Skeletal muscle cell (primary cell): ENCODE measurements at regions not wholly inside any gene's neighbourhood (a gene's known extent, or its start where the extent isn't known, plus 50 kb on each side); places are given as distances from the start of the nearest gene placed in this dataset.
"Not testable (repeated sequence)": the region's sequence is repeated elsewhere in the genome, so short reads cannot be mapped to it uniquely, and the experiment has no call there.

ENCODE experiments used
- DNase-seq: peaks from one replicate; pipeline ENCODE4 v3.0.0-alpha.2; 2010; ENCODE audit warnings: low read depth
- H3K4me3 ChIP-seq: 2 replicates; pipeline ENCODE4 v1.5.1; 2011; ENCODE audit warnings: low read depth, mild to moderate bottlenecking, control low read depth, low read length, moderate library complexity

- no peak for DNase-seq
- no peak overlapping the region for H3K4me3 ChIP-seq
These were observed 71.2 kb upstream of the EPCAM start for GRCh38 chr2:47297767-47298425.

DNA sequence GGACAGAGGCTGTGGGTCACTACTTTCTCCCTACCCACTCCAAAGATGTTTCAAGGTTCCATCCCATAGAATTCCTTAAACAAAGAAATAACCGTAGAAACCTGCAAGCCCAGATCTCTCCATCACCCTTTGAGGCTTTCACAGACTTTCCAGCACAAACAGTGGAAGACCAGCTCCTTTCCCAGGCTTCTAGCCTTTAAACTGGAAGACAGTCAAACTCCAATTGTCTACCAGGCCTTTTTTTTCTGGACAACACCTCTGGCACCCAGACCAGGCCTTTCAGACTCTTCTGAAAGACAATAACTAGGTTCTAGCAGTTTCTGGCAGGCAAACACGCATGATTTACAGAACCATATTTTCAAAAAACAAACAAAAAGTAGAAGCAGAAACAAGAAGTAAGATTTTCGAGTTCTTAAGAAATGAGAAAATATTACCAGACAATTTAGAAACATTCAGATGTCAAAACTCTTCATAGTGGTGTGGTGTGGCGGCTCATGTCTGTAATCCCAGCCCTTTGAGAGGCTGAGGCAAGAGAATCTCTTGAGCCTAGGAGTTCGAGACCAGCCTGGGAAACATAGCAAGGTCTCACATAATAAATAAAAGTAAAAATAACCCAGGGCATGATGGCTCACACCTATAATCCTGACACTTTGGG is 73.0 kb upstream of the EPCAM start:
- no peak for DNase-seq
- H3K4me3 ChIP-seq: no peak overlapping the region

GRCh38 chr2:47295131-47295980 is 73.8 kb upstream of the EPCAM start:
- H3K4me3 ChIP-seq: no peak overlapping the region
- DNase-seq: no peak

DNA sequence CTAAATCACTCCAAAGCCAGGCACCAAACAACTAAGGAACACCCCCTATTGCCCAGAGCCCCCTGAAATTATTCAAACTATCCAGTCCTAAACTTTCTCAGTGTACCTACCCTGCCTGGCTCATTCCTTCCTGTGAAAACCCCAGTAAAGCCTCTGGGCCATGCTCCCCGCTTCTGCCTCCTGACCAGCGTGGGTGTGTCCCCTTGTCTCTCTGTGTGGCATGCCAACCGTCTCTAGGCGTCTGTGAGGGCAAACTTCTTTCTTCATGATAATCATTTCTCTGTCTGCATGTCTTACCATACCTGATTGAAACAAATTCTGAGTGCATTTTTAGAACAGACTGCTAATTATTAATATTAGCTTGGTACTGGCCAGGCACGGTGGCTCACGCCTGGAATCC is 75.1 kb upstream of the EPCAM start:
- H3K4me3 ChIP-seq: no peak overlapping the region
- no peak for DNase-seq

DNA sequence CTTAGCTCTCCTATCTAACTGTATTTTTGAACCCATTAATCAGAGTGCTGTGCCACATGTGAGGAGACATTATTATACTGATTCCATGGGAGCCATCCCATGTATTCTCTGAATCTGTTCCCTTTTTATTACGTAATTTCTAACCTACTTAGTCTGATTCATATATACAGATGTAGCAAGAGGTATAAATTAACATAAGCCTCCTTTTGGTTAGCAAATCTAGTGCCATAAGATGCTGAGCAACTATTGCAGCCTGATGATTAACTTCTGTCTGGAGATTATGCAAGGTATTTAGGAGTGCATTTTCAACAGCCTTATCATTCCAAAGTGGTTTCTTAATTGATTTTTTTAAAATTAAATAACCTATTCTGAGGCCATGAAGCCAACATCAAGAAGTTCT is 80.2 kb upstream of the EPCAM start:
- peak; percentile 81 for DNase-seq
- H3K4me3 ChIP-seq: no peak overlapping the region

DNA sequence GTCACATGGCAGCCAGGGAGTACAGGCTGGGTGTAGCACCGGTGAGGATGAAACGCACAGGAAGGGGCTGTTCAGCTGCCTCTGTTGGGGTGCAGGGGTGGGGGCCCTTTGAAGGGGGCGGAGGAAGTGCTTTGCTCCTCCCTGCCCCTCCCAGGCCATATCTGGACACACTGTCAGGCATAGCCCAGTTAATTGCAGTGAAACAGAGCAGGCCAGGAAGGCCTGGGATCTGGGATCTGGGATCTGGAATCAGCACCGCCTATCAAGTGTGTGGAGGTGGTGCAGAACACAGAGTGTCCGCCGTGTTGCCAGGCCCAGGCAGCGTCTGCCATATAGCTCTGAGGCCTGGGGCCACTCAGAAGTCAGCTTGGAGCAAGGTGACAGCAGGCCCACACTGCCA is 85.5 kb upstream of the EPCAM start:
- DNase-seq: no peak
- H3K4me3 ChIP-seq: no peak overlapping the region

- DNase-seq: no peak
- no peak overlapping the region for H3K4me3 ChIP-seq
These were observed 86.4 kb upstream of the EPCAM start for GRCh38 chr2:47282621-47283272.

GRCh38 chr2:47279525-47279924 is 89.6 kb upstream of the EPCAM start:
- H3K4me3 ChIP-seq, DNase-seq: not testable (repeated sequence)

DNA sequence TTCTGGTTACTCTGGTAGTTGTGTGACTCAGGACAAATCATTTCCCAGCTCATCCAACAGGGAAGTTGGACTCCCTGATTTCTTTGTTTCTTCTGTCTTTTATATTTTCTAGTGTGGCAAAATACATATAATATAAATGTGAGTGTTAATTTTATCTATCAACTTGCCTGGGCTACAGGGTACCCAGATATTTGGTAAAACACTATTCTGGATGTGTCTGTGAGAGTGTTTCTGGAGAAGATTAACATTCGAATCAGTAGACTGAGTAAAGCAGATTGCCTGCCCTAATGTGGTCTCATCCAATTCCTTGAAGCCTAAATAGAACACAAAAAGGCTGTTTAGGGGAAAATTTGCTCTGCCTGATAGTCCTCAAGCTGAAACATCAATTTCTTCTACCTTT is 91.1 kb upstream of the EPCAM start:
- DNase-seq: no peak
- H3K4me3 ChIP-seq: no peak overlapping the region

DNA sequence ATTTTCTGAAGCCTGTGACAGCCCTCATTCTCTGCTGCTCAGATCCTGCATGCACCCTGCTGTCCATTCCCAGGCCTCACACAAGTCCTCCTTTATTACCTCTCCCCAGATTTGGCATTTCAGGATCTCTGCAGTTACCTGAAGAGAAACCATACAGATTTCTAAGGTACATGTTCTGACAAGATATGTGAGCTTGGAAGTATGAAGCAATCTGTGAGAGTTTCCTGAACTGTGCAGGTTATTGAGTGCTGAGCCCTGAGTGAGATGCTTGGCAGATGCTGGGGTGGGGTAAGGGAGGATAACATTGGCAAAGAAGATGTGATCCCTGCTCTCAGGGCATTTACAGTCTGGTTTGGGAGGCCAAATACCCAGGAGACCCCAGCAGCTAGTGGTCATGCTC is 91.9 kb upstream of the EPCAM start:
- DNase-seq: no peak
- no peak overlapping the region for H3K4me3 ChIP-seq

DNA sequence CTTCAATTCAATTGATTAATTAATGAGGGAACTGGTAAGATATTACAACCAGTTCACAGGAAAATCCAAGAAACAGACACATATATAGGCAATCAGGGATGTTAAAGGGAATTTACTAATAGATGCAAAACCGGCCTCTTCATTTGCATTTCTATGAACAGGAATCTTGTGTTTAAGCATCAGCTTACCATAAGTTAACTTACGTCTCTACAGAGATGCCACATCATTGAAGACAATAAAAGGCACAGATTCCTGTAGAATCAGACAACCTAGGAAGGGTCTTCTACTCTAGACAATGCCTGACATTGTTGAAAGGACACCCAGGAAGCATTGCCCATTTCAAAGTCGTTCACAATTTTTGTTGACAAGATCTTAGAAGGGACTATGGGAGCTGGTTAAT is 93.0 kb upstream of the EPCAM start:
- no peak for DNase-seq
- no peak overlapping the region for H3K4me3 ChIP-seq

DNA sequence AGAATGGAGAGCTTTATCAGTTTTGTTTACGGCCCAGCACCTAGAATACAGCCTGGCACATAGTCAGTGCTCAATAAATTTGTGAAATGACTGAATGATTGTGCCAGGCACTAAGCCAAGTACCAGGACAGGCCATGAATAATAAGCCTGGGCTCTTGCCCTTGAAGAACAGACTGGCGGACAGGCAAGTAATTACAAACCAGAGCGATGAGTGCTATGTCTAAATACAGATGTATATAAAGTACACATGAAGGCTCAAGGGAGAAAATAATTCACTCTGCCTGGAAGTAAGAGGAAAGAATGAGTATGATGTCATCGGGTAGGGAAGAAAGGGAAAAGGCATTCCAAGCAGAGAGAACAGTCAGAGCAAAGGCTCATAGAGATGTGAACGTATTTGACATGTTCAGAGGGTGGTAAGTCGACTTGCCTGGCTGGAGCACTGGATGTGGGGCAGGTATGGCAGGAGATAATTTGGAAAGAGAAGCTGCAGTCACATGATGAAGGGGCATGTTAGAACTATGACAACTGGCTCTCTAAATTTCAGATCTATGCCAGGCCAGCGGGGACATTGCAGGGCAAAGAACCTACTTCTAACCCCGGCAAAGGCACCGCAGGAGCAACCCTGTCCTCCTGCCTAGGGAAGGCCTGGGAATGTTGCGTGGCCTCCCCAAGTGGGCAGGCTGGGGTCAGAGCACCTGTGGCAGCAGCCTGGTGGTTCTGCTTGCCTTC is 94.9 kb upstream of the EPCAM start:
- DNase-seq: peak; percentile 79
- no peak overlapping the region for H3K4me3 ChIP-seq

GRCh38 chr2:47272905-47273758 is 96.0 kb upstream of the EPCAM start:
- no peak overlapping the region for H3K4me3 ChIP-seq
- DNase-seq: no peak

DNA sequence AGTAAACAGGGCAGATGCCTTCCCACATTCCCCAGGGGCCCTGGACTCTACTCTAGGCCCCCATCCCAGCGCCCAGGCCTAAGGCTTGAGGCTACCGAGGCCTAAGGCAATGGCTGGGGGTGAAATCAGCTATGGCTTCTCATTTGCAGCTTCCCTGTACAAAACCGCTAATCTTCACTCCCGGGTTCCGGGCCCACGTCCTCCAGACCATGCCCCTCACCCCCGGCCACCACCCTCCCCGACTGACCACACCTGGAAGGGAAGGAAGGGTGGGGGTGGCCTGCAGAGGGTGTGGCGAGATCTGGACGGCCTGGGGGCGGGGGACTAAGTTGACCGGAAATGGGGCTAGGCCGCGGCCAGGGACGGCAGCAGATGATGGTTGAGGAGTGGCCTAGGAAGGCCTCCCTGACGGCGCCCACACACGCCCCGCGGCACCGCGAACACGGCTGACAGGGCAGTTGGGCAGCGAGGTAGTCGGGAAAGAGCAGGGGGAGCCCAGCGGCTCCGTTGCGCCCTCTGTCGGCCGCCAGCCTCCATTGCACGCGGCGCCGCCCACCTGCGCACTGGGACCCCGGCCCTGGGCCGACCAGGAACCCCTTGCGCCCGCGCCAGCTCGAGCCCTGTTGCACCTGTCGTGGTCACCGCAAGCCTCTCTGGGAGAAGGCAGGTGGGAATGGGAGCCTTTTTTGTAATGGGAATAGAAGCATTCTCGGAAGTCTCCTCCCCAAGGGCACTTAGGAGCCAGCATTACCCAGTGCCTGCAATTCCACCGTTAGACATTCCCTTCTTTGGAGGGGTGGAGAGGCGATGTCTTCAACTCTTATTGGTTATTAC is 95.9 kb upstream of the CALM2 start:
- H3K4me3 ChIP-seq: peak overlapping the region; percentile 22
- DNase-seq: no peak

DNA sequence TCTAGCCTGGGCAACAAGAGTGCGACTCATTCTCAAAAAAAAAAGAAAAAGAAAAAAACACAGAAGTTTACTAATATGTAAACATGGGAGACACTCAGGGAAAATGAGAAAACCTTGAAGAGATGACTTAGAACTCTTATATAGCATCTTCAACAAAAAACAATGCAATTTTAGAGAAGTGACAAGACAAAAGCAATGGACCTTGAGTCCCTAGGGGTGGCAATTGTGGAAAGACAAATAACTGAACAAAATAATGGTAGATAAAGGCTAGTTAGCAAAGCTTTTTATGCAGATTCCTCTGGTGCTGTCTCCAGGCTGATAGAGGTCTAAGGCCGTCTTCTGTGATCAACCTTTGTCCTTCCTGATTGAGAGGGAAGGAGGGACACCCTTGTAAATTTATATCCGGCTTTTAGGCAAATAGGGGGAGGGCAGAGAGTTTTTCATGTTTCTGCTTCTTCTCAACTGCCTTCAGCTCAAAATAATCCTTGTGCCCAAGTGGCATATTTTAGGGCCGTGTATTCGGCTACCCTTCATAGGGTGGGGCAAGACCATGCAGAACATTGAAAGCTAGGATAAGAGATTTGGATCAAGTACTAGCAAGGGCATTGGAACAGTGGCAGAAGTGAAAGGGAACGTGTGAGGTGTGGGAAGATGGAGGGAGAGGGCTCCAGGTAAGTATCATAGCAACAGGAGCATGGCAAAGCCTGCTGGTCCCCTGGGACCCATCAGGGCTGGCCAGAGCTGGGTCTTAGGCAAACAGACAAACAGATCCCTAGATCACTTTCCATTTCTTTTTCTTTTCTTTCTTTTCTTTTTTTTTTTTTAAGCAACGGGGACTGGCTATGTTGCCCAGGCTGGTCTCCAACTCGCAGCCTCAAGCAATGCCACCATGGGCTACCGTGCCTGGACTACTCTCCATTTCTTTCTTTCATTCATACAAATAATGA is 95.0 kb upstream of the CALM2 start:
- no peak for DNase-seq
- no peak overlapping the region for H3K4me3 ChIP-seq

DNA sequence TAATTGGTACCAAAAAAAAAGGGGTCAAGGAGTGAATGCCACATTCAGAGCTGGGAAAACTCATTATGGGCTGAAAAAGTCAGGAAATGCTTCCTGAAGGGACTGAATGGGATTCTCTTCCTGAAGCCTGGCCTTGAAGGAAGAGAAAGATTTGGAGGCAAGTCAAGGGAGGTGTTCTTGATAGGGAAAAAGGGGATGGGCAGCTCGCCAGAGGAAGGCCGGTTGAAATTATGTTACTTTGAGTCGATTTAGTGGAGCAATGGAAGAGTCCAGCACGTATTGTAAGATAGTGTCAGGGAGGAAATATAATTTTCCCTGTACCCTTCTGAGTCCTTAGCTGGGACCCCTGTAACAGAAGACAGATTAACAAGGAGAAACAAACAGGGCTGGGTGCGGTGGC is 94.1 kb upstream of the CALM2 start:
- no peak overlapping the region for H3K4me3 ChIP-seq
- no peak for DNase-seq
